A673 (cell line): ENCODE measurements at regions not wholly inside any gene's neighbourhood (a gene's known extent, or its start where the extent isn't known, plus 50 kb on each side); places are given as distances from the start of the nearest gene placed in this dataset.

Source experiments
- CTCF ChIP-seq: fragments of 300-800, 200-600 bp; sonication (generic); conservative IDR thresholded peaks from 2 replicates; pipeline ENCODE4 v1.5.1; 2017; ENCODE audit warnings: low read depth, mild to moderate bottlenecking, antibody characterized with exemption, low read length, moderate library complexity, mixed read lengths
- EZH2 ChIP-seq: fragments of 200-600 bp; sonication (generic); IDR thresholded peaks from 2 replicates; pipeline ENCODE4 v1.6.1; 2017; ENCODE audit warnings: borderline replicate concordance, low read depth, mild to moderate bottlenecking, mixed read lengths, antibody characterized with exemption, low read length; ENCODE audit not compliant: poor library complexity, severe bottlenecking

GRCh38 chr2:236446521-236446920 lies 123.1 kb upstream of the ACKR3 start:
- TF ChIP-seq CTCF (no peak), EZH2 (no peak)
